Colonic mucosa (tissue), 4 donors: ENCODE measurements at regions not wholly inside any gene's neighbourhood (a gene's known extent, or its start where the extent isn't known, plus 50 kb on each side); places are given as distances from the start of the nearest gene placed in this dataset.

ENCODE experiments used
- DNase-seq: peaks from one replicate; pipeline ENCODE4 v3.0.0-alpha.2; 2020
- H3K27ac ChIP-seq: fragments of 200-600 bp; one replicate; pipeline ENCODE4 v1.8.0; 2021
- H3K27me3 ChIP-seq: fragments of 200-600 bp; one replicate; pipeline ENCODE4 v1.8.0; 2021
- H3K36me3 ChIP-seq: fragments of 200-600 bp; one replicate; pipeline ENCODE4 v1.8.0; 2021
- H3K4me1 ChIP-seq: fragments of 200-600 bp; one replicate; pipeline ENCODE4 v1.8.0; 2021; ENCODE audit warnings: mild to moderate bottlenecking
- H3K4me3 ChIP-seq: fragments of 200-600 bp; one replicate; pipeline ENCODE4 v1.8.0; 2021
- H3K9ac ChIP-seq, 2 donors: one replicate each; pipeline ENCODE4 v1.7.0; 2013; ENCODE audit warnings: control low read depth in 2 of 2, low read depth in 2 of 2, low read length in 2 of 2
- H3K9me3 ChIP-seq: fragments of 200-600 bp; one replicate; pipeline ENCODE4 v1.8.0; 2021
- CTCF ChIP-seq: fragments of 200-600 bp; IDR thresholded peaks from one replicate; pipeline ENCODE4 v1.8.0; 2022; ENCODE audit warnings: antibody characterized with exemption, mild to moderate bottlenecking
- intact Hi-C: fragments of 100-400 bp; cut with DNase I; formaldehyde crosslinking; loops from one replicate; pipeline ENCODE4 v1.14.1; 2022
- donor health status: healthy.
- donor health status: DM: no; HTN: no; CAD: no.
- donor health status: DM: no; HTN: no; CAD: no.

- Histone ChIP-seq H3K4me3 (no peak overlapping the region), H3K36me3 (no peaks in the 10 kb centered on the region), H3K9me3 (no peaks in the 10 kb centered on the region), H3K9ac (no peak overlapping the region), H3K4me1 (no peaks in the 10 kb centered on the region), H3K27ac (no peak overlapping the region), H3K27me3 (no peaks in the 10 kb centered on the region)
- TF ChIP-seq CTCF, result no peak
- intact Hi-C loops, result no loop called here
- DNase-seq, result no peak
Observed at GRCh38 chr5:58145397-58145934, 314.4 kb downstream of the PLK2 start.

DNA sequence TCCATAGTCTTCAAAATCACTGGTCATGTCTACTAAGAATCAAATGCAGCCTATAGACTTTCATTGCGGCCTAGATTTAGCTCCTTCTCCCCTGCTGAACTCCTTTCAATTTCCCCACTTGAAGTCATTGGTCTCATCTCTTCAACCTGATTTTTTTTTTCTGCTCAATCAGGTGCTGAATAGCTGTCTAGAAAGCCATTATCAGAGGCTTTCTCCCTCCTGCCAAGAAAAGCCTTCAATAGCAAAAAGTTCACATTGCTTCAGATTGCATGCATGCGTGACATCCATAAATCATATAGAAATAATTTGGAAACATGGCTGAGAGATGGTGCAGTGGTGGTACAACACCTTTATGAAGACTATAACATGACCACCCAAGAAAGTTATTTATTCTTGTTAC lies 316.2 kb downstream of the PLK2 start:
- no peaks in the 10 kb centered on the region for H3K4me1 ChIP-seq
- no peak for DNase-seq
- no peaks in the 10 kb centered on the region for H3K27me3 ChIP-seq
- TF ChIP-seq CTCF, result no peak
- intact Hi-C loops, result no loop called here
- no peak overlapping the region for H3K9ac ChIP-seq
- H3K4me3 ChIP-seq, result no peak overlapping the region
- H3K27ac ChIP-seq, result no peak overlapping the region
- no peaks in the 10 kb centered on the region for H3K36me3 ChIP-seq
- no peaks in the 10 kb centered on the region for H3K9me3 ChIP-seq

DNA sequence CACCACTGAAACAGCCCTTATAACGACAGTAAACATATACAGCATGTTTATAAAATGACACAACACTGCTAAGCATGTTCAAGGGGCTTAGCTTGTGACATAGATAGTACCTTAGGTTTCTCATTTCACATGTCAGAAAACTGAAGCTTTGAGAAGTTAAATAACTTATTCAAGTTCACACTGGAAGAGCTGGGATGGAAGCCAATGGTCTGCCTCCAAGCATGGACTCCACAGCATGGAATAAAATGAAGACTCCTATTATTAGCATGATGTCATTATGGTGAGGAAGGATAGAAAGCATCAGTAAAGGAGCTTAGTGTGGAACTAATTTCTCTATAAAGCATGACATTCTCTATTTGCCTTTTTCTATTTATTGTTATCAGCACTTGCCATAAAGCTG lies 316.7 kb downstream of the PLK2 start:
- Histone ChIP-seq H3K36me3 (no peaks in the 10 kb centered on the region), H3K9ac (no peak overlapping the region), H3K27me3 (no peaks in the 10 kb centered on the region), H3K27ac (no peak overlapping the region), H3K9me3 (no peaks in the 10 kb centered on the region), H3K4me1 (no peaks in the 10 kb centered on the region), H3K4me3 (no peak overlapping the region)
- TF ChIP-seq CTCF, result no peak
- intact Hi-C loops, result no loop called here
- DNase-seq, result no peak

- H3K27ac ChIP-seq, result no peak overlapping the region
- no peaks in the 10 kb centered on the region for H3K9me3 ChIP-seq
- TF ChIP-seq CTCF, result no peak
- no peak for DNase-seq
- H3K4me3 ChIP-seq, result no peak overlapping the region
- H3K4me1 ChIP-seq, result no peaks in the 10 kb centered on the region
- no peak overlapping the region for H3K9ac ChIP-seq
- intact Hi-C loops, result no loop called here
- no peaks in the 10 kb centered on the region for H3K27me3 ChIP-seq
- H3K36me3 ChIP-seq, result no peaks in the 10 kb centered on the region
Observed at GRCh38 chr5:58138791-58139190, 321.1 kb downstream of the PLK2 start.

- DNase-seq, result no peak
- no peak overlapping the region for H3K27ac ChIP-seq
- H3K36me3 ChIP-seq, result no peaks in the 10 kb centered on the region
- intact Hi-C loops, result no loop called here
- no peaks in the 10 kb centered on the region for H3K9me3 ChIP-seq
- no peaks in the 10 kb centered on the region for H3K27me3 ChIP-seq
- no peak overlapping the region for H3K9ac ChIP-seq
- no peak overlapping the region for H3K4me3 ChIP-seq
- no peak for TF ChIP-seq CTCF
- no peaks in the 10 kb centered on the region for H3K4me1 ChIP-seq
Observed at GRCh38 chr5:58136406-58136805, 323.5 kb downstream of the PLK2 start.
